CD14-positive monocyte (primary cell): ENCODE measurements at regions not wholly inside any gene's neighbourhood (a gene's known extent, or its start where the extent isn't known, plus 50 kb on each side); places are given as distances from the start of the nearest gene placed in this dataset.

Source experiments
- DNase-seq, 3 donors: peaks; one replicate each; pipeline ENCODE4 v3.0.0-alpha.2; 2011 to 2022
- H2AFZ ChIP-seq: 2 replicates; pipeline ENCODE4 v1.6.0; 2012; ENCODE audit warnings: mild to moderate bottlenecking, low read depth, low read length, inconsistent platforms; ENCODE audit not compliant: insufficient read depth, poor library complexity, severe bottlenecking
- H3K27ac ChIP-seq, 2 donors: 1 replicate in 1 of 2; 2 replicates in 1 of 2; pipeline ENCODE4 v1.5.1; 2012 to 2013; ENCODE audit warnings: low read length in 2 of 2, control low read depth in 1 of 2, inconsistent platforms in 1 of 2, low read depth in 1 of 2, mild to moderate bottlenecking in 1 of 2
- H3K27me3 ChIP-seq, 2 donors: one replicate each; pipeline versions ENCODE4 v1.6.0 to v1.6.1; 2011 to 2013; ENCODE audit warnings: low read length in 2 of 2; ENCODE audit not compliant: control insufficient read depth in 2 of 2, insufficient read depth in 2 of 2
- H3K36me3 ChIP-seq, 2 donors: replicated peaks in 1 of 2; 1 replicate in 1 of 2; 2 replicates in 1 of 2; pipeline versions ENCODE4 v1.5.1 to v1.6.1; 2012 to 2013; ENCODE audit warnings: low read length in 2 of 2, control low read depth in 1 of 2, inconsistent platforms in 1 of 2, mild to moderate bottlenecking in 1 of 2; ENCODE audit not compliant: insufficient read depth in 2 of 2, control insufficient read depth in 1 of 2
- H3K4me1 ChIP-seq, 2 donors: 1 replicate in 1 of 2; 2 replicates in 1 of 2; pipeline versions ENCODE4 v1.5.1 to v1.6.1; 2012 to 2013; ENCODE audit warnings: low read length in 2 of 2, control low read depth in 1 of 2, inconsistent platforms in 1 of 2, mild to moderate bottlenecking in 1 of 2, moderate library complexity in 1 of 2; ENCODE audit not compliant: insufficient read depth in 2 of 2, control insufficient read depth in 1 of 2
- H3K4me2 ChIP-seq: replicated peaks from 2 replicates; pipeline ENCODE3; 2012; ENCODE audit warnings: low read length, moderate library complexity, mild to moderate bottlenecking; ENCODE audit not compliant: poor library complexity, severe bottlenecking; ENCODE audit errors: extremely low read depth
- H3K4me3 ChIP-seq, 3 experiments: fragments of 200-600 bp in 1 of 3; sonication (generic) in 1 of 3; replicated peaks in 1 of 3; 1 replicate in 2 of 3; 2 replicates in 1 of 3; pipeline ENCODE4 v1.5.1; 2011 to 2013; ENCODE audit warnings: low read length in 3 of 3, mild to moderate bottlenecking in 3 of 3, control low read depth in 2 of 3, low read depth in 2 of 3, inconsistent platforms in 1 of 3, moderate library complexity in 1 of 3
- H3K79me2 ChIP-seq: 2 replicates; pipeline ENCODE4 v1.6.0; 2012; ENCODE audit warnings: mild to moderate bottlenecking, control low read depth, inconsistent platforms, low read length, moderate library complexity; ENCODE audit not compliant: insufficient read depth
- H3K9ac ChIP-seq: 2 replicates; pipeline ENCODE4 v1.6.0; 2017; ENCODE audit warnings: low read length, mild to moderate bottlenecking; ENCODE audit not compliant: insufficient read depth, poor library complexity, severe bottlenecking
- H3K9me3 ChIP-seq, 2 donors: replicated peaks in 1 of 2; 1 replicate in 1 of 2; 2 replicates in 1 of 2; pipeline versions ENCODE4 v1.5.1 to v1.6.1; 2012 to 2013; ENCODE audit warnings: low read length in 2 of 2, control low read depth in 1 of 2; ENCODE audit not compliant: control insufficient read depth in 1 of 2, insufficient read depth in 1 of 2
- H4K20me1 ChIP-seq: 2 replicates; pipeline ENCODE4 v1.6.0; 2012; ENCODE audit warnings: mild to moderate bottlenecking, low read length, control low read depth, moderate library complexity; ENCODE audit not compliant: insufficient read depth
- H3K27ac Mint-ChIP-seq, 7 donors: one replicate each; pipeline ENCODE4 v1.8.0; 2020; ENCODE audit warnings: mild to moderate bottlenecking in 7 of 7, mixed read lengths in 7 of 7, moderate library complexity in 6 of 7, inconsistent platforms in 2 of 7
- H3K27me3 Mint-ChIP-seq, 3 donors: one replicate each; pipeline ENCODE4 v1.8.0; 2021 to 2022; ENCODE audit warnings: low read depth in 3 of 3, mild to moderate bottlenecking in 3 of 3, mixed read lengths in 3 of 3, moderate library complexity in 3 of 3, inconsistent platforms in 1 of 3
- H3K36me3 Mint-ChIP-seq, 2 donors: one replicate each; pipeline ENCODE4 v1.8.0; 2020; ENCODE audit warnings: mixed read lengths in 2 of 2, inconsistent platforms in 1 of 2, mild to moderate bottlenecking in 1 of 2
- H3K4me1 Mint-ChIP-seq: one replicate; pipeline ENCODE4 v1.8.0; 2020; ENCODE audit warnings: mild to moderate bottlenecking, mixed read lengths
- H3K4me3 Mint-ChIP-seq, 2 donors: one replicate each; pipeline ENCODE4 v1.8.0; 2020; ENCODE audit warnings: mild to moderate bottlenecking in 2 of 2, mixed read lengths in 2 of 2, moderate library complexity in 1 of 2
- H3K9me3 Mint-ChIP-seq, 7 donors: one replicate each; pipeline ENCODE4 v1.8.0; 2020 to 2022; ENCODE audit warnings: mixed read lengths in 7 of 7, mild to moderate bottlenecking in 6 of 7, moderate library complexity in 6 of 7, inconsistent platforms in 2 of 7
- WGBS: methylation state at CpG from one replicate; pipeline ENCODE4 v1.1.5; 2013; ENCODE audit warnings: missing lambda C conversion rate; ENCODE audit not compliant: insufficient coverage; 5-methylcytosine and 5-hydroxymethylcytosine counted together
- intact Hi-C, 2 donors: fragments of 100-400 bp; cut with micrococcal nuclease; formaldehyde crosslinking; loops; one replicate each; pipeline versions ENCODE4 v1.15.0 to v1.15.1; 2023
- TF ChIP-seq, protein P1 (sequence below): fragments of 200-600 bp; IDR thresholded peaks from one replicate; pipeline ENCODE4 v1.8.0; 2022; ENCODE audit warnings: antibody characterized with exemption, mild to moderate bottlenecking

DNA sequence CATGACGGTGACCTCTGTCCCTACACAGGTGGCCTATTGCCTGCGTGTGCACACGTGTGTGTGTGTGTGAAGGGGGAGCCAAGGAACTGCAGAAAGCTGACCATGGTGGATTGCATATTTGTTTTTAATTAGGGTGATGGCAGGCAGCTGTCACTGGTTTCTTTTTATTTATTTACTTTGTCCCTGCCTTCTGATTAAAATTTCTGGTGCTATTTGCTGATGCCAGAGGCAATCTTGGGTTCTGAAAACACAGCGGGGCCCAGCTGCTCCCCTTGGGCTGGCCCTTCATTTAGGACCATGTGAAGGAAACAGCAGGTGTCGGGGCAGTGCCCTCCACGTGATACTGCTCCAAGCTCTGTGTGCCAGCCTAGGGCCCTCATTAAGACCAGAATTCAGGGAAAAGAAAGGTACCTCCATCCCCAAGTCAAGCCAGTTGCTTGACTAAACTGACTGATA lies 71.3 kb upstream of the PODXL start:
- no peaks in the 10 kb centered on the region for H3K36me3 Mint-ChIP-seq
- H3K4me1 ChIP-seq: no peaks in the 10 kb centered on the region
- H3K4me2 ChIP-seq: no peak overlapping the region
- H3K79me2 ChIP-seq: no peaks in the 10 kb centered on the region
- no peaks in the 10 kb centered on the region for H3K27me3 ChIP-seq
- no peak overlapping the region for H2AFZ ChIP-seq
- intact Hi-C loops: no loop called here
- H3K9me3 ChIP-seq: no peaks in the 10 kb centered on the region
- DNase-seq: no peak
- TF ChIP-seq, protein P1, sequence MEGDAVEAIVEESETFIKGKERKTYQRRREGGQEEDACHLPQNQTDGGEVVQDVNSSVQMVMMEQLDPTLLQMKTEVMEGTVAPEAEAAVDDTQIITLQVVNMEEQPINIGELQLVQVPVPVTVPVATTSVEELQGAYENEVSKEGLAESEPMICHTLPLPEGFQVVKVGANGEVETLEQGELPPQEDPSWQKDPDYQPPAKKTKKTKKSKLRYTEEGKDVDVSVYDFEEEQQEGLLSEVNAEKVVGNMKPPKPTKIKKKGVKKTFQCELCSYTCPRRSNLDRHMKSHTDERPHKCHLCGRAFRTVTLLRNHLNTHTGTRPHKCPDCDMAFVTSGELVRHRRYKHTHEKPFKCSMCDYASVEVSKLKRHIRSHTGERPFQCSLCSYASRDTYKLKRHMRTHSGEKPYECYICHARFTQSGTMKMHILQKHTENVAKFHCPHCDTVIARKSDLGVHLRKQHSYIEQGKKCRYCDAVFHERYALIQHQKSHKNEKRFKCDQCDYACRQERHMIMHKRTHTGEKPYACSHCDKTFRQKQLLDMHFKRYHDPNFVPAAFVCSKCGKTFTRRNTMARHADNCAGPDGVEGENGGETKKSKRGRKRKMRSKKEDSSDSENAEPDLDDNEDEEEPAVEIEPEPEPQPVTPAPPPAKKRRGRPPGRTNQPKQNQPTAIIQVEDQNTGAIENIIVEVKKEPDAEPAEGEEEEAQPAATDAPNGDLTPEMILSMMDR: no peak
- H3K27ac ChIP-seq: no peak overlapping the region
- WGBS: 95% methylated on average over 5 of the region's 6 CpGs
- H3K36me3 ChIP-seq: no peaks in the 10 kb centered on the region
- peaks cover 5 to 11% (median 7%) of the 10 kb centered on the region in 3 donors for H3K27me3 Mint-ChIP-seq
- H3K4me1 Mint-ChIP-seq: no peaks in the 10 kb centered on the region
- no peaks in the 10 kb centered on the region for H3K9me3 Mint-ChIP-seq
- no peak overlapping the region for H3K9ac ChIP-seq
- no peak overlapping the region for H3K27ac Mint-ChIP-seq
- no peak overlapping the region for H3K4me3 ChIP-seq
- H3K4me3 Mint-ChIP-seq: no peak overlapping the region
- no peaks in the 10 kb centered on the region for H4K20me1 ChIP-seq

- Mint-ChIP-seq H3K4me3 (no peak overlapping the region), H3K9me3 (no peaks in the 10 kb centered on the region), H3K36me3 (no peaks in the 10 kb centered on the region), H3K27ac (no peak overlapping the region), H3K4me1 (no peaks in the 10 kb centered on the region), H3K27me3 (peaks cover 5 to 11% (median 11%) of the 10 kb centered on the region in 3 donors)
- H3K4me1 ChIP-seq: no peaks in the 10 kb centered on the region
- H3K9ac ChIP-seq: no peak overlapping the region
- H3K27me3 ChIP-seq: no peaks in the 10 kb centered on the region
- TF ChIP-seq, protein P1: no peak
- WGBS: no CpG with 5 or more reads among the region's 6 CpGs
- DNase-seq: no peak
- no peaks in the 10 kb centered on the region for H3K79me2 ChIP-seq
- no peak overlapping the region for H3K4me2 ChIP-seq
- intact Hi-C loops: no loop called here
- no peak overlapping the region for H3K4me3 ChIP-seq
- no peak overlapping the region for H2AFZ ChIP-seq
- H4K20me1 ChIP-seq: no peaks in the 10 kb centered on the region
- H3K9me3 ChIP-seq: no peaks in the 10 kb centered on the region
- H3K27ac ChIP-seq: no peak overlapping the region
- H3K36me3 ChIP-seq: no peaks in the 10 kb centered on the region
Observed at GRCh38 chr7:131626643-131627042, 70.2 kb upstream of the PODXL start.
